K562 (cell line): ENCODE measurements at regions not wholly inside any gene's neighbourhood (a gene's known extent, or its start where the extent isn't known, plus 50 kb on each side); places are given as distances from the start of the nearest gene placed in this dataset.
"Not testable (repeated sequence)": the region's sequence is repeated elsewhere in the genome, so short reads cannot be mapped to it uniquely, and the experiment has no call there.

Experiments used
- CBFB ChIP-seq: sonication (generic); formaldehyde crosslinking; IDR thresholded peaks from 2 replicates; pipeline ENCODE4 v1.4.0; 2020; ENCODE audit warnings: mild to moderate bottlenecking, missing genetic modification reagents
- DNMT1 ChIP-seq: fragments of 450-650 bp; IDR thresholded peaks from 2 replicates; pipeline ENCODE4 v1.6.1; 2016; ENCODE audit warnings: antibody characterized with exemption, mild to moderate bottlenecking
- GTF2F1 ChIP-seq: IDR thresholded peaks from 2 replicates; pipeline ENCODE4 v1.6.1; 2011; ENCODE audit warnings: low read depth, low read length, improper control_type of control experiment
- MYC ChIP-seq, 2 experiments: fragments of 250-450 bp in 1 of 2; sonication (Bioruptor Pico) in 1 of 2; IDR thresholded peaks; 2 replicates each; pipeline versions ENCODE4 v1.5.1 to v1.6.1; 2012 to 2021; ENCODE audit warnings: low read depth in 2 of 2, borderline replicate concordance in 1 of 2, improper control_type of control experiment in 1 of 2, low read length in 1 of 2, mild to moderate bottlenecking in 1 of 2, moderate library complexity in 1 of 2
- RBM39 ChIP-seq: fragments of 200-400 bp; formaldehyde crosslinking; optimal IDR thresholded peaks from 2 replicates; pipeline ENCODE3; 2018; ENCODE audit warnings: low read depth, low read length
- ZBTB11 ChIP-seq, 3 experiments: fragments of 200-800 bp in 1 of 3; fragments of 250-450 bp in 1 of 3; fragments of 450-650 bp in 1 of 3; sonication (Bioruptor Pico) in 1 of 3; sonication (Bioruptor generic) in 1 of 3; formaldehyde crosslinking in 1 of 3; IDR thresholded peaks; 2 replicates each; pipeline versions ENCODE4 v1.6.1 to v1.8.0; 2016 to 2022; ENCODE audit warnings: mild to moderate bottlenecking in 2 of 3, missing genetic modification characterization in 2 of 3, missing compliant biosample characterization in 1 of 3, moderate library complexity in 1 of 3
- ZFP36 ChIP-seq: fragments of 150-350 bp; IDR thresholded peaks from 2 replicates; pipeline ENCODE4 v1.6.1; 2018; ENCODE audit warnings: low read length, low read depth; ENCODE audit not compliant: partially characterized antibody
- ZSCAN29 ChIP-seq: fragments of 450-650 bp; IDR thresholded peaks from 2 replicates; pipeline ENCODE4 v1.6.1; 2017
- TF ChIP-seq, protein P1 (sequence below), 2 experiments: fragments of 450-650 bp in 1 of 2; sonication (generic) in 1 of 2; formaldehyde crosslinking in 1 of 2; IDR thresholded peaks in 1 of 2; conservative IDR thresholded peaks in 1 of 2; 2 replicates each; pipeline versions ENCODE4 v1.6.1 to v1.8.1; 2016 to 2023; ENCODE audit warnings: mild to moderate bottlenecking in 2 of 2, moderate library complexity in 2 of 2, inconsistent platforms in 1 of 2, missing genetic modification reagents in 1 of 2
- TF ChIP-seq, protein P2 (sequence below): fragments of 450-650 bp; IDR thresholded peaks from 2 replicates; pipeline ENCODE4 v1.6.1; 2016

- not testable (repeated sequence) for TF ChIP-seq ZBTB11 (CRISPR knock-in tag; IDR thresholded peaks at IDR 0.05); MYC (IDR thresholded peaks at IDR 0.05; ENCODE audit: low read depth, low read length); MYC (CRISPR knock-in tag; IDR thresholded peaks at IDR 0.05; ENCODE audit: borderline replicate concordance, low read depth); ZSCAN29; ZFP36; RBM39; CBFB (CRISPR knock-in tag); DNMT1; GTF2F1
- TF ChIP-seq, protein P1, sequence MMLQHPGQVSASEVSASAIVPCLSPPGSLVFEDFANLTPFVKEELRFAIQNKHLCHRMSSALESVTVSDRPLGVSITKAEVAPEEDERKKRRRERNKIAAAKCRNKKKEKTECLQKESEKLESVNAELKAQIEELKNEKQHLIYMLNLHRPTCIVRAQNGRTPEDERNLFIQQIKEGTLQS (IDR thresholded peaks at IDR 0.05): not testable (repeated sequence)
- TF ChIP-seq, protein P1 (CRISPR knock-in tag; conservative IDR thresholded peaks at IDR 0.05): not testable (repeated sequence)
- TF ChIP-seq, protein P2, sequence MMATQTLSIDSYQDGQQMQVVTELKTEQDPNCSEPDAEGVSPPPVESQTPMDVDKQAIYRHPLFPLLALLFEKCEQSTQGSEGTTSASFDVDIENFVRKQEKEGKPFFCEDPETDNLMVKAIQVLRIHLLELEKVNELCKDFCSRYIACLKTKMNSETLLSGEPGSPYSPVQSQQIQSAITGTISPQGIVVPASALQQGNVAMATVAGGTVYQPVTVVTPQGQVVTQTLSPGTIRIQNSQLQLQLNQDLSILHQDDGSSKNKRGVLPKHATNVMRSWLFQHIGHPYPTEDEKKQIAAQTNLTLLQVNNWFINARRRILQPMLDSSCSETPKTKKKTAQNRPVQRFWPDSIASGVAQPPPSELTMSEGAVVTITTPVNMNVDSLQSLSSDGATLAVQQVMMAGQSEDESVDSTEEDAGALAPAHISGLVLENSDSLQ: not testable (repeated sequence)
These were observed 240.3 kb downstream of the CWH43 start for GRCh38 chr4:49226216-49226866.
